ENCODE measurements at regions not wholly inside any gene's neighbourhood (a gene's known extent, or its start where the extent isn't known, plus 50 kb on each side); places are given as distances from the start of the nearest gene placed in this dataset.

- intact Hi-C loops (cut with DNase I, micrococcal nuclease): loop anchor here in 1 of 2 experiments (10.0 kb wide), 1 partner anchor 446 kb away; no protein-coding TSS in a partner anchor
- Histone ChIP-seq H3K27ac (ENCODE audit: low read depth in 1 of 2, low read length in 2 of 2) (no peak overlapping the region), H3K27me3 (ENCODE audit: control insufficient read depth in 1 of 2, insufficient read depth in 2 of 2, low read length in 2 of 2) (no peaks in the 10 kb centered on the region), H3K4me1 (ENCODE audit: insufficient read depth, low read length) (no peaks in the 10 kb centered on the region), H3K4me3 (ENCODE audit: low read length) (no peak overlapping the region), H3K36me3 (ENCODE audit: insufficient read depth, low read length) (no peaks in the 10 kb centered on the region), H3K9me3 (ENCODE audit: control insufficient read depth in 1 of 2, insufficient read depth in 1 of 2, low read length in 2 of 2) (no peaks in the 10 kb centered on the region)
- no peaks in the 10 kb centered on the region for H3K9me3 Mint-ChIP-seq
- H3K27ac Mint-ChIP-seq: no peak overlapping the region
- TF ChIP-seq, protein P1, sequence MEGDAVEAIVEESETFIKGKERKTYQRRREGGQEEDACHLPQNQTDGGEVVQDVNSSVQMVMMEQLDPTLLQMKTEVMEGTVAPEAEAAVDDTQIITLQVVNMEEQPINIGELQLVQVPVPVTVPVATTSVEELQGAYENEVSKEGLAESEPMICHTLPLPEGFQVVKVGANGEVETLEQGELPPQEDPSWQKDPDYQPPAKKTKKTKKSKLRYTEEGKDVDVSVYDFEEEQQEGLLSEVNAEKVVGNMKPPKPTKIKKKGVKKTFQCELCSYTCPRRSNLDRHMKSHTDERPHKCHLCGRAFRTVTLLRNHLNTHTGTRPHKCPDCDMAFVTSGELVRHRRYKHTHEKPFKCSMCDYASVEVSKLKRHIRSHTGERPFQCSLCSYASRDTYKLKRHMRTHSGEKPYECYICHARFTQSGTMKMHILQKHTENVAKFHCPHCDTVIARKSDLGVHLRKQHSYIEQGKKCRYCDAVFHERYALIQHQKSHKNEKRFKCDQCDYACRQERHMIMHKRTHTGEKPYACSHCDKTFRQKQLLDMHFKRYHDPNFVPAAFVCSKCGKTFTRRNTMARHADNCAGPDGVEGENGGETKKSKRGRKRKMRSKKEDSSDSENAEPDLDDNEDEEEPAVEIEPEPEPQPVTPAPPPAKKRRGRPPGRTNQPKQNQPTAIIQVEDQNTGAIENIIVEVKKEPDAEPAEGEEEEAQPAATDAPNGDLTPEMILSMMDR (IDR thresholded peaks at IDR 0.05): no peak
- no peaks in the 10 kb centered on the region for H3K4me1 Mint-ChIP-seq (ENCODE audit: low read depth)
- ATAC-seq (ENCODE audit: poor library complexity) (no peak), DNase-seq (no peak)
- no peaks in the 10 kb centered on the region for H3K27me3 Mint-ChIP-seq
- H3K36me3 Mint-ChIP-seq (ENCODE audit: low read depth): no peaks in the 10 kb centered on the region
- POLR2A ChIA-PET: interaction anchor here (0.6 kb wide), 1 partner anchor 256 kb away, joined by 3 read pairs; no protein-coding TSS in a partner anchor
- H3K4me3 Mint-ChIP-seq: no peak overlapping the region
- CTCF ChIA-PET: no interaction called here
Measured at GRCh38 chr10:31120961-31121685, 89.5 kb upstream of the ZNF438 start.

DNA sequence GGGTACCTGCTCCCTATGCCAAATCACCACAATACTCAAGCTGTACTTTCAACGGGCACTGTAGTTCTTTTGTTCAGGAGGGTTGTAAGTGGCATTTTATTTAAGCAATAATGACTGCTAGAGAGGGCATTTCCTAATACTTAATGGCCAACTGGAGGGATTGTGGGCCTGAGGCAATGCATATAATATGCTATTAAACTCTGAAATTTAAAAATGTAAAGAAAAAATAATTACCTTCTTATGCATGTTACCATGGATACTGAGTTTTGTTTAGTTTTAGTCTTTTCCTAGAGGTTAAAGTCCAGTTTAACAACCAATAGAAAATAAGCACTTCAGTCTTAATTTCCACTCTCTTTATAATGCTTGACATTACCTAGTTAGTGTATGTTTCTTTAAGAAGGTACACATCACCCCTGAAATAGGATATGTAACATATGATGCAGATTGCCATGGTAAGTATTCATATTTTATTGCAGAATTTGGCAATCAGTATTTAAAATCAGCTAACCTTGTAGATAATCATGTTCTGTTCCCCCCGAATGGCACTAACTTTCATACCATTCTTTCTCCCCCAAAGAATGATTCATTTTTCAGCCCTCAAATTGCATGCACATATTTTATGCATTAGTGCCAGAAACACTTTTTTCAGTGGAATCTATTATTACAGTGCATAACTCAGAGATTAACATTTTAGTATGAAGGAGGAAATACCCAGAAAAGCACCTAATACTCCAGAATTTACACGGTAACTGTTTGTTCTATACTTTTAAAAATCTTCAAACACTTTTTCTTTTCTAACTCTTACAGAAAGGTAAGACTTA lies 90.3 kb upstream of the ZNF438 start:
- Histone ChIP-seq H3K27ac (ENCODE audit: low read depth in 1 of 2, low read length in 2 of 2) (no peak overlapping the region), H3K4me1 (ENCODE audit: insufficient read depth, low read length) (no peaks in the 10 kb centered on the region), H3K9me3 (ENCODE audit: control insufficient read depth in 1 of 2, insufficient read depth in 1 of 2, low read length in 2 of 2) (no peaks in the 10 kb centered on the region), H3K36me3 (ENCODE audit: insufficient read depth, low read length) (no peaks in the 10 kb centered on the region), H3K27me3 (ENCODE audit: control insufficient read depth in 1 of 2, insufficient read depth in 2 of 2, low read length in 2 of 2) (no peaks in the 10 kb centered on the region), H3K4me3 (ENCODE audit: low read length) (no peak overlapping the region)
- no peak overlapping the region for H3K27ac Mint-ChIP-seq
- ATAC-seq (ENCODE audit: poor library complexity): no peak
- H3K9me3 Mint-ChIP-seq: no peaks in the 10 kb centered on the region
- H3K4me3 Mint-ChIP-seq: no peak overlapping the region
- H3K4me1 Mint-ChIP-seq (ENCODE audit: low read depth): no peaks in the 10 kb centered on the region
- ChIA-PET POLR2A (no interaction called here), CTCF (no interaction called here)
- TF ChIP-seq, protein P1 (IDR thresholded peaks at IDR 0.05): no peak
- no peak for DNase-seq
- H3K27me3 Mint-ChIP-seq: no peaks in the 10 kb centered on the region
- H3K36me3 Mint-ChIP-seq (ENCODE audit: low read depth): no peaks in the 10 kb centered on the region
- intact Hi-C loops (cut with DNase I, micrococcal nuclease): loop anchor here in 1 of 2 experiments (10.0 kb wide), 1 partner anchor 447 kb away; no protein-coding TSS in a partner anchor

- Histone ChIP-seq H3K27me3 (ENCODE audit: control insufficient read depth in 1 of 2, insufficient read depth in 2 of 2, low read length in 2 of 2) (no peaks in the 10 kb centered on the region), H3K4me3 (ENCODE audit: low read length) (no peak overlapping the region), H3K27ac (ENCODE audit: low read depth in 1 of 2, low read length in 2 of 2) (no peak overlapping the region), H3K4me1 (ENCODE audit: insufficient read depth, low read length) (no peaks in the 10 kb centered on the region), H3K36me3 (ENCODE audit: insufficient read depth, low read length) (no peaks in the 10 kb centered on the region), H3K9me3 (ENCODE audit: control insufficient read depth in 1 of 2, insufficient read depth in 1 of 2, low read length in 2 of 2) (no peaks in the 10 kb centered on the region)
- no peaks in the 10 kb centered on the region for H3K36me3 Mint-ChIP-seq (ENCODE audit: low read depth)
- H3K27me3 Mint-ChIP-seq: no peaks in the 10 kb centered on the region
- TF ChIP-seq, protein P1 (IDR thresholded peaks at IDR 0.05): no peak
- POLR2A ChIA-PET: no interaction called here
- ATAC-seq (ENCODE audit: poor library complexity) (no peak), DNase-seq (no peak)
- H3K4me3 Mint-ChIP-seq: no peak overlapping the region
- intact Hi-C loops (cut with DNase I, micrococcal nuclease): loop anchor here in 1 of 2 experiments (10.0 kb wide), 1 partner anchor 449 kb away; no protein-coding TSS in a partner anchor
- H3K4me1 Mint-ChIP-seq (ENCODE audit: low read depth): no peaks in the 10 kb centered on the region
- CTCF ChIA-PET: no interaction called here
- H3K9me3 Mint-ChIP-seq: no peaks in the 10 kb centered on the region
- no peak overlapping the region for H3K27ac Mint-ChIP-seq
Measured at GRCh38 chr10:31123946-31124345, 92.3 kb upstream of the ZNF438 start.
